ENCODE measurements at regions not wholly inside any gene's neighbourhood (a gene's known extent, or its start where the extent isn't known, plus 50 kb on each side); places are given as distances from the start of the nearest gene placed in this dataset.

GRCh38 chr22:48397531-48398180, 1430.0 kb downstream of the BRD1 start:
- intact Hi-C loops (cut with DNase I) = no loop called here
- no peak for DNase-seq
- no peak for ATAC-seq (ENCODE audit: poor library complexity)

- no peak for ATAC-seq (ENCODE audit: poor library complexity)
- intact Hi-C loops (cut with DNase I) = no loop called here
- DNase-seq = no peak
These were observed 1430.7 kb downstream of the BRD1 start for GRCh38 chr22:48396785-48397530.

- ATAC-seq (ENCODE audit: poor library complexity) = no peak
- intact Hi-C loops (cut with DNase I) = no loop called here
- DNase-seq = no peak
These were observed 1431.4 kb downstream of the BRD1 start for GRCh38 chr22:48396091-48396784.

- ATAC-seq (ENCODE audit: poor library complexity) = no peak
- intact Hi-C loops (cut with DNase I) = no loop called here
- no peak for DNase-seq
These were observed 1432.5 kb downstream of the BRD1 start for GRCh38 chr22:48395201-48395600.

GRCh38 chr22:48394787-48395186, 1432.9 kb downstream of the BRD1 start:
- no peak for DNase-seq
- intact Hi-C loops (cut with DNase I) = no loop called here

GRCh38 chr22:48393885-48394284, 1433.8 kb downstream of the BRD1 start:
- intact Hi-C loops (cut with DNase I) = no loop called here
- ATAC-seq (ENCODE audit: poor library complexity) (no peak), DNase-seq (no peak)

More at GRCh38 chr22:48394787-48395186, 1432.9 kb downstream of the BRD1 start:
- no peak for ATAC-seq (ENCODE audit: poor library complexity)

- ATAC-seq (ENCODE audit: poor library complexity) = no peak
- intact Hi-C loops (cut with DNase I) = no loop called here
These were observed 1434.7 kb downstream of the BRD1 start for GRCh38 chr22:48393041-48393370.

GRCh38 chr22:48391820-48392219, 1435.9 kb downstream of the BRD1 start:
- intact Hi-C loops (cut with DNase I) = no loop called here
- DNase-seq (no peak), ATAC-seq (ENCODE audit: poor library complexity) (no peak)

More at GRCh38 chr22:48393041-48393370, 1434.7 kb downstream of the BRD1 start:
- no peak for DNase-seq

GRCh38 chr22:48391171-48391711, 1436.4 kb downstream of the BRD1 start:
- ATAC-seq (ENCODE audit: poor library complexity) = no peak
- DNase-seq = no peak
- intact Hi-C loops (cut with DNase I) = no loop called here

GRCh38 chr22:48389916-48390315, 1437.8 kb downstream of the BRD1 start:
- DNase-seq = no peak
- intact Hi-C loops (cut with DNase I) = no loop called here
- no peak for ATAC-seq (ENCODE audit: poor library complexity)

- no peak for ATAC-seq (ENCODE audit: poor library complexity)
- DNase-seq = no peak
- intact Hi-C loops (cut with DNase I) = no loop called here
These were observed 1445.5 kb downstream of the BRD1 start for GRCh38 chr22:48382197-48382596.

GRCh38 chr22:48380016-48380665, 1447.5 kb downstream of the BRD1 start:
- DNase-seq = no peak
- no peak for ATAC-seq (ENCODE audit: poor library complexity)
- intact Hi-C loops (cut with DNase I) = no loop called here

GRCh38 chr22:48379371-48379770, 1448.3 kb downstream of the BRD1 start:
- intact Hi-C loops (cut with DNase I) = no loop called here
- no peak for DNase-seq
- no peak for ATAC-seq (ENCODE audit: poor library complexity)

- no peak for DNase-seq
- intact Hi-C loops (cut with DNase I) = no loop called here
- ATAC-seq (ENCODE audit: poor library complexity) = no peak
These were observed 1449.0 kb downstream of the BRD1 start for GRCh38 chr22:48378673-48379072.

GRCh38 chr22:48376936-48377712, 1450.5 kb downstream of the BRD1 start:
- DNase-seq (no peak), ATAC-seq (ENCODE audit: poor library complexity) (no peak)
- intact Hi-C loops (cut with DNase I) = no loop called here

GRCh38 chr22:48376428-48376827, 1451.2 kb downstream of the BRD1 start:
- DNase-seq (no peak), ATAC-seq (ENCODE audit: poor library complexity) (no peak)
- intact Hi-C loops (cut with DNase I) = no loop called here

GRCh38 chr22:48373626-48374173, 1454.0 kb downstream of the BRD1 start:
- intact Hi-C loops (cut with DNase I) = no loop called here
- DNase-seq (no peak), ATAC-seq (ENCODE audit: poor library complexity) (no peak)

- no peak for ATAC-seq (ENCODE audit: poor library complexity)
- intact Hi-C loops (cut with DNase I) = no loop called here
These were observed 1455.3 kb downstream of the BRD1 start for GRCh38 chr22:48372390-48372789.

More at GRCh38 chr22:48372390-48372789, 1455.3 kb downstream of the BRD1 start:
- DNase-seq = no peak
